ENCODE measurements at regions not wholly inside any gene's neighbourhood (a gene's known extent, or its start where the extent isn't known, plus 50 kb on each side); places are given as distances from the start of the nearest gene placed in this dataset.

DNA sequence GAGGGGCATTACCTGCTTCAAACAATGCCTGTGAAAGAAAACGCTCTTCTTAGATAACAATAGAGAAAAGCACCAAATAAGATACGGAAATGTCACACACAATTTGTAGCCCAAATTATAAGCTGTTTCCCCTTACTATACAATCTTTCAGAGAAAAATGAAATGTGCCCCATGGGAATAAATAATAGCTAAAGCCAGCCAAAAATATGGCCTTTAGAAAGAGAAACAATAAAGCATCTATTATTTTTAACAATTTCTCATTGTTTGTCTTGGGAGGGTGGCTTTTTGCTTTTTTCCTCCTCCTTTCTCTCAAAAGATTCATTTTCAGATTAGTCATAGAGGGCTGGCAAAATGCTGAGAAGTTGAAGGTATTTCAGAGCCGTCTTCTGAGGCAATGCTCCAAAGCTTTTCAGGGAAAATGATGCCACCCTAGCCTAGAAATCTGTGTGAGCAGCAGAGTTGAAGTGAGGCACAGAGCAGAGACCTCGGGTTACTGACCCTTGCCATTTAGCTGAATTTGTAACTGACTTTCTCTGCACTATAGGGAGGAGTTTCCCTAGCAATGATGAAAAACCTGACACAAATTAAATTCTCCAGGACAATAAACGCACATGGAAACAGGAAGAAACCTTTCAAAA lies 86.3 kb upstream of the PRICKLE2 start:
- no peak for DNase-seq (ENCODE audit: low read depth)
- no peak overlapping the region for H3K4me3 ChIP-seq (ENCODE audit: low read depth, low read length)
- TF ChIP-seq, protein P1, sequence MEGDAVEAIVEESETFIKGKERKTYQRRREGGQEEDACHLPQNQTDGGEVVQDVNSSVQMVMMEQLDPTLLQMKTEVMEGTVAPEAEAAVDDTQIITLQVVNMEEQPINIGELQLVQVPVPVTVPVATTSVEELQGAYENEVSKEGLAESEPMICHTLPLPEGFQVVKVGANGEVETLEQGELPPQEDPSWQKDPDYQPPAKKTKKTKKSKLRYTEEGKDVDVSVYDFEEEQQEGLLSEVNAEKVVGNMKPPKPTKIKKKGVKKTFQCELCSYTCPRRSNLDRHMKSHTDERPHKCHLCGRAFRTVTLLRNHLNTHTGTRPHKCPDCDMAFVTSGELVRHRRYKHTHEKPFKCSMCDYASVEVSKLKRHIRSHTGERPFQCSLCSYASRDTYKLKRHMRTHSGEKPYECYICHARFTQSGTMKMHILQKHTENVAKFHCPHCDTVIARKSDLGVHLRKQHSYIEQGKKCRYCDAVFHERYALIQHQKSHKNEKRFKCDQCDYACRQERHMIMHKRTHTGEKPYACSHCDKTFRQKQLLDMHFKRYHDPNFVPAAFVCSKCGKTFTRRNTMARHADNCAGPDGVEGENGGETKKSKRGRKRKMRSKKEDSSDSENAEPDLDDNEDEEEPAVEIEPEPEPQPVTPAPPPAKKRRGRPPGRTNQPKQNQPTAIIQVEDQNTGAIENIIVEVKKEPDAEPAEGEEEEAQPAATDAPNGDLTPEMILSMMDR (IDR thresholded peaks at IDR 0.05; ENCODE audit: low read depth, low read length), result no peak
- TF ChIP-seq MYC (IDR thresholded peaks at IDR 0.05; ENCODE audit: low read depth, low read length) (no peak), POLR2A (IDR thresholded peaks at IDR 0.05; ENCODE audit: extremely low read depth, insufficient read length) (no peak)
- TF ChIP-seq, protein P2, sequence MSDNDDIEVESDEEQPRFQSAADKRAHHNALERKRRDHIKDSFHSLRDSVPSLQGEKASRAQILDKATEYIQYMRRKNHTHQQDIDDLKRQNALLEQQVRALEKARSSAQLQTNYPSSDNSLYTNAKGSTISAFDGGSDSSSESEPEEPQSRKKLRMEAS (IDR thresholded peaks at IDR 0.05; ENCODE audit: low read depth, low read length), result no peak

DNA sequence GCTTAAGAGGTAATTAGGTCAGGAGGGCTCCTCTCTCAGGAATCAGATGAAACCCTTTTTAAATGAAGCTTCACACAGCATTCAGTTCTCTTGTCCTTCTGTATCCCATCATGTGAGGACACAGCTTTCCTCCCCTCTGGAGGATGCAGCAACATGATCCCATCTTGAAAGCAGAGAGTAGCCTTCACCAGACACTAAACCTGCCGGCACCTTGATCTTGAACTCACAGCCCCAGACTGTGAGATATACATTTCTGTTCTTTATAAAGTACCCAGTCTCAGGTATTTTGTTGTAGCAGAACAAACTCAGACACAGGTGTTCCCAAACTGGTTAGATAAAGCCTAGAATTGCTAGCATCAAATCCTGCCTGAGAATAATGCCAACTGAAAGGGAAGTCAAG lies 83.7 kb upstream of the PRICKLE2 start:
- no peak for DNase-seq (ENCODE audit: low read depth)
- TF ChIP-seq, protein P2 (IDR thresholded peaks at IDR 0.05; ENCODE audit: low read depth, low read length), result no peak
- TF ChIP-seq MYC (IDR thresholded peaks at IDR 0.05; ENCODE audit: low read depth, low read length) (no peak), POLR2A (IDR thresholded peaks at IDR 0.05; ENCODE audit: extremely low read depth, insufficient read length) (no peak)
- TF ChIP-seq, protein P1 (IDR thresholded peaks at IDR 0.05; ENCODE audit: low read depth, low read length), result no peak
- H3K4me3 ChIP-seq (ENCODE audit: low read depth, low read length), result no peak overlapping the region

DNA sequence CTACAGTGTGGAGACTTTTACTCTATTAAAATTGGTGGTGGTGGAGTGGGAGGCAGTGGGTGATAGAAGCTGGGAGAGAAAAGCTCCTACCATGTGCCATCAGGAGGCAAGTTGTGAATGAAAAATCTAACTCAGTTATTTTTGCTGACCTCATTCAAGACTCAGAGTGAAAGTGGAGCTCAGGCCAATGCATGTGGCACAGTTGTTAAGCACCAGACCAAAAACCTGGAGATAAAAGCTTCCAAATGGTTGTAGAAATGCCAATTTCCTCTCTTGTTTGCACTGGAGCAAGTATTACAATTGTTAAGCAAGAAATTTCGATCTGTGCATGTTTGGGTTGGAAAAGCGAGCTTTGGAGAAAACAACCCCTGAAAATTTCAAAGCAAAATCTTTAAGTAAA lies 81.5 kb upstream of the PRICKLE2 start:
- TF ChIP-seq, protein P2 (IDR thresholded peaks at IDR 0.05; ENCODE audit: low read depth, low read length), result no peak
- no peak for TF ChIP-seq POLR2A (IDR thresholded peaks at IDR 0.05; ENCODE audit: extremely low read depth, insufficient read length)
- TF ChIP-seq MYC (IDR thresholded peaks at IDR 0.05; ENCODE audit: low read depth, low read length), result no peak
- TF ChIP-seq, protein P1 (IDR thresholded peaks at IDR 0.05; ENCODE audit: low read depth, low read length), result no peak
- no peak for DNase-seq (ENCODE audit: low read depth)
- no peak overlapping the region for H3K4me3 ChIP-seq (ENCODE audit: low read depth, low read length)

DNA sequence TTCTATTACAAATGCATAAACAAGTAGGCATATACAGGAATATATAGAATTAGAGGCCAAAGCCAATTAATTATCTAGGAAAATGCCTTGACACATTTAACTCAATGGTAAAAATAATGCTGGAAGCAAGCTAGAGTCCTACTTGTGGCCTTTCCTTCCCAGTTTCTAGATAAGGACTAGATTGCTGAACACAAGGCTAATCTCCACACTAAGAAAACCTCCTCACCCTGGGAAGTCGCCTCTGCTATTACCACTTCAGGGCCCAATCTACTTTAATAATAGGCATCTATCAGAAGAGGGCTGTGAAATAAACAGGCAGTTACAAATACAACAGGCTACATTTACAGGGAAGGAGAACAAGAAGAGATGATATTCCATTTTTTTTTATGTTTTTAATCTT lies 80.5 kb upstream of the PRICKLE2 start:
- TF ChIP-seq POLR2A (IDR thresholded peaks at IDR 0.05; ENCODE audit: extremely low read depth, insufficient read length), result no peak
- TF ChIP-seq MYC (IDR thresholded peaks at IDR 0.05; ENCODE audit: low read depth, low read length), result no peak
- TF ChIP-seq, protein P1 (IDR thresholded peaks at IDR 0.05; ENCODE audit: low read depth, low read length), result no peak
- TF ChIP-seq, protein P2 (IDR thresholded peaks at IDR 0.05; ENCODE audit: low read depth, low read length), result no peak
- H3K4me3 ChIP-seq (ENCODE audit: low read depth, low read length), result no peak overlapping the region
- no peak for DNase-seq (ENCODE audit: low read depth)

DNA sequence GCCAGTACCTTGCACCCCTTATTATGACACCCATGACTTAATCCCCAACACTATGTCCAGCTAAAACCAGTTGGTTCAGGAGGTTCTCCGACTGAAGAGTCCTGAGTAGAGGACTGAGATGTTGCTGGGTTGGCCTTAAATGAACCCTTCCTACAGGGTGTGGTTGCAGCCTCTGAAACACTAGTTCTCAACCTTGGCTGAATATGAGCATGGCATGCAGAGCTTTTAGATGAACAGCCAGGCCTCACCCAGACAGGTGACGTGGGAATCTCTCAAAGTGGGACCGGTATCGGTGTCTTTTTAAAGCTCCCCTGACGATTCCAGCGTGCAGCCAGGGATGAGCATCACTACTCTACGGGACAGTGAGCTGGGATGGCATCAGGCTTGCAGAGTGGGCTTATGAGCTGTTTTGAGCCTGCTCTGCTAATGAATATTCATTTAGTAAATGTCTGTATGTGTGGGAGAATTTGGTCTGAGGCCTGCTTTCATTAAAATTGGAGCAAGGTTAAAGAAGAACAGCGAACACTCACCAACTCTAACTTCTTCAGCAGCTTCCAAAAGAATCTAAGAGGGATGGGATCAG lies 79.7 kb upstream of the PRICKLE2 start:
- no peak for DNase-seq (ENCODE audit: low read depth)
- H3K4me3 ChIP-seq (ENCODE audit: low read depth, low read length), result no peak overlapping the region
- TF ChIP-seq, protein P2 (IDR thresholded peaks at IDR 0.05; ENCODE audit: low read depth, low read length), result no peak
- TF ChIP-seq MYC (IDR thresholded peaks at IDR 0.05; ENCODE audit: low read depth, low read length), result no peak
- TF ChIP-seq, protein P1 (IDR thresholded peaks at IDR 0.05; ENCODE audit: low read depth, low read length), result no peak
- no peak for TF ChIP-seq POLR2A (IDR thresholded peaks at IDR 0.05; ENCODE audit: extremely low read depth, insufficient read length)
